HEK293T (cell line): ENCODE measurements at regions not wholly inside any gene's neighbourhood (a gene's known extent, or its start where the extent isn't known, plus 50 kb on each side); places are given as distances from the start of the nearest gene placed in this dataset.

Experiments used
- ARNT ChIP-seq: fragments of 450-650 bp; IDR thresholded peaks from 2 replicates; pipeline ENCODE4 v1.6.1; 2017; ENCODE audit warnings: mild to moderate bottlenecking
- CTBP1 ChIP-seq: fragments of 450-650 bp; IDR thresholded peaks from 2 replicates; pipeline ENCODE4 v1.6.1; 2016; ENCODE audit warnings: borderline replicate concordance
- ELF4 ChIP-seq: fragments of 450-650 bp; IDR thresholded peaks from 2 replicates; pipeline ENCODE4 v1.6.1; 2017; ENCODE audit warnings: antibody characterized with exemption
- FOXK2 ChIP-seq: fragments of 450-650 bp; IDR thresholded peaks from 2 replicates; pipeline ENCODE4 v1.6.1; 2016; ENCODE audit warnings: mild to moderate bottlenecking
- FOXM1 ChIP-seq: fragments of 450-650 bp; IDR thresholded peaks from 2 replicates; pipeline ENCODE4 v1.6.1; 2017; ENCODE audit warnings: mild to moderate bottlenecking, borderline replicate concordance
- HDGF ChIP-seq: fragments of 450-650 bp; IDR thresholded peaks from 2 replicates; pipeline ENCODE4 v1.6.1; 2017; ENCODE audit warnings: antibody characterized with exemption, borderline replicate concordance
- LEF1 ChIP-seq: fragments of 450-650 bp; IDR thresholded peaks from 2 replicates; pipeline ENCODE4 v1.6.1; 2017; ENCODE audit warnings: mild to moderate bottlenecking, borderline replicate concordance
- SP1 ChIP-seq: fragments of 450-650 bp; IDR thresholded peaks from 2 replicates; pipeline ENCODE4 v1.6.1; 2017
- SUZ12 ChIP-seq: fragments of 450-650 bp; IDR thresholded peaks from 2 replicates; pipeline ENCODE4 v1.6.1; 2016; ENCODE audit warnings: mild to moderate bottlenecking
- TARDBP ChIP-seq: fragments of 450-650 bp; IDR thresholded peaks from 2 replicates; pipeline ENCODE4 v1.6.1; 2016
- ZNF384 ChIP-seq: fragments of 450-650 bp; IDR thresholded peaks from 2 replicates; pipeline ENCODE4 v1.6.1; 2016

DNA sequence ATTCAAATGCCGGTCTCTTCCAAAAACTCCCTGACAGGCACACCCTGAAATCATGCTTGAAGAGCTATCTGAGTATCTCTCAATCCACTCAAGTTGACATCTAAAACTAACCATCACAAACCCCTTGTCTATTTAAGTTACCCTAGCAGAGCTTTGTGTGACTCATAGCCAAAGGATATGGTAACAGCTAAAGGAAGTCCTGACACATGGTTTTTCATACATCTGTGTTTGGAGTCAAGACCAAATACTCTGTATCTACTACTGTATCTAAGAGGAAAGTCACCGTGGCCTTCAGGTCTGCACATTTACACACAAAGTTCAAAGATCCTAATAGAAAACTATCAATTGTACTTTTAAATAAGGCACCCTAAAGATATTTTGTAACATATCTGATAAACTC, 239.6 kb upstream of the VCX start:
- TF ChIP-seq ELF4 (no peak), TARDBP (no peak), CTBP1 (no peak), FOXM1 (no peak), FOXK2 (no peak), SUZ12 (no peak), SP1 (no peak), LEF1 (no peak), ARNT (no peak), HDGF (no peak), ZNF384 (no peak)
